Parathyroid adenoma (tissue), 2 donors: ENCODE measurements at regions not wholly inside any gene's neighbourhood (a gene's known extent, or its start where the extent isn't known, plus 50 kb on each side); places are given as distances from the start of the nearest gene placed in this dataset.

Source experiments
- H2AFZ ChIP-seq: fragments of 300-600 bp; sonication (generic); one replicate; pipeline ENCODE4 v1.7.0; 2017; ENCODE audit warnings: antibody characterized with exemption, mild to moderate bottlenecking
- H3K27ac ChIP-seq: fragments of 300-600 bp; sonication (generic); one replicate; pipeline ENCODE4 v1.7.0; 2017
- H3K27me3 ChIP-seq: fragments of 300-600 bp; sonication (generic); one replicate; pipeline ENCODE4 v1.7.0; 2017; ENCODE audit warnings: low read length; ENCODE audit not compliant: control insufficient read depth, insufficient read depth
- H3K36me3 ChIP-seq: fragments of 300-600 bp; sonication (generic); one replicate; pipeline ENCODE4 v1.7.0; 2017; ENCODE audit warnings: low read length; ENCODE audit not compliant: control insufficient read depth, insufficient read depth
- H3K4me1 ChIP-seq: fragments of 300-600 bp; sonication (generic); one replicate; pipeline ENCODE4 v1.7.0; 2017; ENCODE audit warnings: control low read depth
- H3K4me2 ChIP-seq: fragments of 300-600 bp; sonication (generic); one replicate; pipeline ENCODE4 v1.7.0; 2017; ENCODE audit warnings: low read length
- H3K4me3 ChIP-seq: fragments of 300-600 bp; sonication (generic); one replicate; pipeline ENCODE4 v1.7.0; 2017; ENCODE audit warnings: low read depth, low read length
- H3K79me2 ChIP-seq: fragments of 300-600 bp; sonication (generic); one replicate; pipeline ENCODE4 v1.7.0; 2017; ENCODE audit warnings: control low read depth
- H3K9ac ChIP-seq: fragments of 300-600 bp; sonication (generic); one replicate; pipeline ENCODE4 v1.7.0; 2017; ENCODE audit warnings: mild to moderate bottlenecking
- H3K9me3 ChIP-seq: fragments of 300-600 bp; sonication (generic); one replicate; pipeline ENCODE4 v1.7.0; 2017; ENCODE audit warnings: low read length; ENCODE audit not compliant: control insufficient read depth
- TF ChIP-seq, protein P1 (sequence below): fragments of 300-600 bp; sonication (generic); IDR thresholded peaks from one replicate; pipeline ENCODE4 v1.7.0; 2017; ENCODE audit warnings: antibody characterized with exemption, mild to moderate bottlenecking
- donor health status: primary hyperparathyroidism.

DNA sequence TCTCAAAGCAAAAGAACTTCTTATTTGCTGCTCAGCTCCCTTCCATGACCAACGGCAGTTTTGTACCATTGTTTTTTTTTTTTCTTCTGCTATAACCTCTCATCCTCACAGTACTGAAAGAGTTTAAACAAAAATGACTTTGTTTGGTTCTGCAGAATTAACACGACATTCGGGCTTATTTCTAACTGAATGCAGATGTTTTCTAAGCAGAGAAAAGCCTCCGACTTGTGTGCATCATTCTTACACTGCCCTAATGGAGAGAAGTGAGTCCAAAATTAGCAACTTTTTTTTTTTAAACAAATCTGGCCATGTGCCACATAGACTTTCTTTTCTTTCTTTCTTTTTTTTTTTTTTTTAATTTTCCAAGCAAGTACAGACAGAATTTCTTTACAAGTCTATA is 382.7 kb downstream of the HDGFL1 start:
- Histone ChIP-seq H3K9me3 (no peaks in the 10 kb centered on the region), H3K4me3 (no peak overlapping the region), H3K4me1 (peaks cover 17% of the 10 kb centered on the region), H3K27ac (no peak overlapping the region), H3K79me2 (no peaks in the 10 kb centered on the region), H3K4me2 (no peak overlapping the region), H2AFZ (no peak overlapping the region), H3K27me3 (no peaks in the 10 kb centered on the region), H3K9ac (no peak overlapping the region), H3K36me3 (no peaks in the 10 kb centered on the region)
- TF ChIP-seq, protein P1, sequence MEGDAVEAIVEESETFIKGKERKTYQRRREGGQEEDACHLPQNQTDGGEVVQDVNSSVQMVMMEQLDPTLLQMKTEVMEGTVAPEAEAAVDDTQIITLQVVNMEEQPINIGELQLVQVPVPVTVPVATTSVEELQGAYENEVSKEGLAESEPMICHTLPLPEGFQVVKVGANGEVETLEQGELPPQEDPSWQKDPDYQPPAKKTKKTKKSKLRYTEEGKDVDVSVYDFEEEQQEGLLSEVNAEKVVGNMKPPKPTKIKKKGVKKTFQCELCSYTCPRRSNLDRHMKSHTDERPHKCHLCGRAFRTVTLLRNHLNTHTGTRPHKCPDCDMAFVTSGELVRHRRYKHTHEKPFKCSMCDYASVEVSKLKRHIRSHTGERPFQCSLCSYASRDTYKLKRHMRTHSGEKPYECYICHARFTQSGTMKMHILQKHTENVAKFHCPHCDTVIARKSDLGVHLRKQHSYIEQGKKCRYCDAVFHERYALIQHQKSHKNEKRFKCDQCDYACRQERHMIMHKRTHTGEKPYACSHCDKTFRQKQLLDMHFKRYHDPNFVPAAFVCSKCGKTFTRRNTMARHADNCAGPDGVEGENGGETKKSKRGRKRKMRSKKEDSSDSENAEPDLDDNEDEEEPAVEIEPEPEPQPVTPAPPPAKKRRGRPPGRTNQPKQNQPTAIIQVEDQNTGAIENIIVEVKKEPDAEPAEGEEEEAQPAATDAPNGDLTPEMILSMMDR: no peak

DNA sequence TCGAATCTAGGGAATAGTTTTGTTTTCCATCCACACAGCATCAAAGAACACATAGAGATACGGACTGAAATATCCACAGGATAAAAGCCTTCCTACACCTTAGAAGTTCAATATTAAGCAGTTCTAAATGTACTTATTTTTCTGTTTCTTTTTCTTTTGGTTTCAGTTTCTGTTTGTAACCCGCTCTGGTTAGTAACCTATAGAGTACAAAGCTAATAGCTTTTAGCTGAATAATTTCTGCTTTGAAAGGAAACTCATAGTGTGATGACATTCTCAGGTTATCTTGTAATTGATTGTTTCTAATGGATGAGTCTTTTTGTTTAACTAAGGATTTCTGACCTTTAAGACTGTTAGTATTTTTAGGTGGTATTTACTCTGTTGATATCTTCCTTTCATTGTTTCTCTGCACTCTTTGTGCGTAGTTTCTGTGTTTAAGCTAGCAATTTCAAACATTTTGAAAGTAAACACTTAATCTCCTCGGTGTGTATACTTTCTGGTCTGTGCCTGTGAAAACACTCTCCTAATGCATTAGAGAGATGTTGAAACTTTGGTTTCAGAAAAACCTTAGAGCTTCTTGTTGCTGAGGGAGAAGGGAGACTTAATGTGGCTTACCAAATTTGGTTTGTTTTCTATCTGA is 385.5 kb downstream of the HDGFL1 start:
- peak overlapping the region; percentile 54 for H3K27ac ChIP-seq
- peak overlapping the region; percentile 31 for H2AFZ ChIP-seq
- H3K9ac ChIP-seq: no peak overlapping the region
- peaks cover 22% of the 10 kb centered on the region for H3K4me1 ChIP-seq
- H3K36me3 ChIP-seq: no peaks in the 10 kb centered on the region
- no peaks in the 10 kb centered on the region for H3K27me3 ChIP-seq
- no peaks in the 10 kb centered on the region for H3K79me2 ChIP-seq
- TF ChIP-seq, protein P1: no peak
- peak overlapping the region; percentile 7 for H3K4me3 ChIP-seq
- peak overlapping the region; percentile 46 for H3K4me2 ChIP-seq
- H3K9me3 ChIP-seq: no peaks in the 10 kb centered on the region

GRCh38 chr6:22956029-22956681 is 386.8 kb downstream of the HDGFL1 start:
- no peaks in the 10 kb centered on the region for H3K79me2 ChIP-seq
- H3K4me2 ChIP-seq: peak overlapping the region; percentile 57
- peak overlapping the region; percentile 28 for H3K4me3 ChIP-seq
- peak overlapping the region; percentile 31 for H2AFZ ChIP-seq
- TF ChIP-seq, protein P1: peak; percentile 34
- no peak overlapping the region for H3K9ac ChIP-seq
- peaks cover 22% of the 10 kb centered on the region for H3K4me1 ChIP-seq
- no peaks in the 10 kb centered on the region for H3K9me3 ChIP-seq
- no peaks in the 10 kb centered on the region for H3K36me3 ChIP-seq
- peak overlapping the region; percentile 54 for H3K27ac ChIP-seq
- H3K27me3 ChIP-seq: no peaks in the 10 kb centered on the region

DNA sequence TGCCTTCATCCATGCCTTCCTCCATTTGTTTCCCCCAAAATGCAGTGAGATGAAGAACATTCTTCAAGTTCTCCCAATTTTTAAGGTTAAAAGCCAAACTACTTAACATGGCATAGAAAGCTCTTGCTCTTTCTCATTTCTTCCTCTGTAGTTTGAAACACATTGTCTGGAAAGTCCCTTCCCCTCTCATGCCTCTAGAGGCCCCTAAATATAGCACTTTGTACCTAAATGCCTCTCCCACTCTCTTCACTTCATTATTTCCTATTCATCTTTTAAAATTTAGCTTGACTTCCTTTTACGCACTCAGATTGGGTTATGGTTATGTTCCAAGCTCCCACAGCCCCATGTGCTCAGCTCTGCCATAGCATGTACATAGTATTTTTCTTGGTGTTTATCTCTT is 389.3 kb downstream of the HDGFL1 start:
- H3K4me3 ChIP-seq: no peak overlapping the region
- H3K27me3 ChIP-seq: no peaks in the 10 kb centered on the region
- no peak overlapping the region for H3K27ac ChIP-seq
- no peak overlapping the region for H3K9ac ChIP-seq
- H3K36me3 ChIP-seq: no peaks in the 10 kb centered on the region
- TF ChIP-seq, protein P1: no peak
- H2AFZ ChIP-seq: no peak overlapping the region
- peaks cover 22% of the 10 kb centered on the region for H3K4me1 ChIP-seq
- H3K4me2 ChIP-seq: no peak overlapping the region
- H3K79me2 ChIP-seq: no peaks in the 10 kb centered on the region
- H3K9me3 ChIP-seq: no peaks in the 10 kb centered on the region

- H3K4me2 ChIP-seq: no peak overlapping the region
- no peaks in the 10 kb centered on the region for H3K27me3 ChIP-seq
- H3K36me3 ChIP-seq: no peaks in the 10 kb centered on the region
- H3K4me3 ChIP-seq: no peak overlapping the region
- TF ChIP-seq, protein P1: no peak
- peak overlapping the region; percentile 11 for H2AFZ ChIP-seq
- H3K79me2 ChIP-seq: no peaks in the 10 kb centered on the region
- no peak overlapping the region for H3K9ac ChIP-seq
- H3K9me3 ChIP-seq: no peaks in the 10 kb centered on the region
- H3K4me1 ChIP-seq: peaks cover 22% of the 10 kb centered on the region
- H3K27ac ChIP-seq: no peak overlapping the region
Observed at GRCh38 chr6:22959571-22959970, 390.2 kb downstream of the HDGFL1 start.
